Activated CD4-positive, alpha-beta T cell treated with anti-CD3 and anti-CD28 coated beads, Interleukin-2, amount 50 U/mL, for 16 hours (primary cell): ENCODE measurements at regions not wholly inside any gene's neighbourhood (a gene's known extent, or its start where the extent isn't known, plus 50 kb on each side); places are given as distances from the start of the nearest gene placed in this dataset.
"Not testable (repeated sequence)": the region's sequence is repeated elsewhere in the genome, so short reads cannot be mapped to it uniquely, and the experiment has no call there.

Source experiments
- DNase-seq: peaks from one replicate; pipeline ENCODE4 v3.0.0-alpha.2; 2020

DNA sequence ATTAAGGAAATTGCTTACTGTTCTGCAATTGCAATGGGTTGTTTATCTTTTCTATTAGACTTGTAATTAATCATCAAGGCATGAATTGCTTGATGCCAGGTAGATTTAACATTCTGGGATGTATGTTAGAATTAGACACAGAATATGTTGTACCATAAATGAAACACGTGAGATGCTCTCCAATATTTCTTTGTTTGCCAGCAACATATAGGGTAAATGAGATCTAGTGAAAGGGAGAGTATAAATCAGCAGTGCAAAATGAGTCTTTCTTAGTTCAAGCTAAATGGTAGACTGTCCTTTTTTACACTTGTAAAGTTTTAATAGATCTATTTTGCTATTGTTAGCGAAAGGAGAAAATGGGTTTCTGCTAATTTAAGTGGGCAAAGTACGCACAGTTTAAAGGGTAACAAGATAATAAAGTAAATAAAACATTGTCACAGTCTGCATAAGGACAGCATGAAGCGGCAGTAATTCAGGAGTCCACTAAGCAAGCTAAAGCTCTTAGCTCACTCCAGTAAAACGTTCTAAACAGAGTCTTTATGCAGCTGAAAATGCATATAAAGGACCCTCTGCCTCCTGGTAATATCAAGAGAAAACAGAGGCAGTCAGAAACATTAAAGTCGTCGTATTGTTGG is 1137.1 kb downstream of the OLFM4 start:
- DNase-seq, result no peak

DNA sequence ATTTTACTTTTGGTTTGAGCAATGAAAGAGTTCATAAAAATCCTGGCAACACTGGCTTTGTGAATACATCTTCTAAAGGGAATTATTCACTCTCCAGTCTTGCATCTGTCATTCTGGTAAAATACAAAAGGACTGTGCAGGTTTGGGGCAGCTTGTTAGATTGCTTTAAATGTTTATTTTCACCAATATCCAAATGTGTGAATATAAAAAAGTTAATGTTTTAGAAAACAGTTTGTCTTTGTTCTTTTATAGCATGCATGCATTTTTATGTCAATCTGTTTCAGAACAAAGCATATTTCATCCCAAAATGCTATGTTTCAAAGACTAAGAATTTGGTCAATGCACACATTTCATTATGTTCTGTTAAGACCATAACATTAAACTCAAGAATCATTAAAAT is 1145.4 kb downstream of the OLFM4 start:
- DNase-seq, result no peak

DNA sequence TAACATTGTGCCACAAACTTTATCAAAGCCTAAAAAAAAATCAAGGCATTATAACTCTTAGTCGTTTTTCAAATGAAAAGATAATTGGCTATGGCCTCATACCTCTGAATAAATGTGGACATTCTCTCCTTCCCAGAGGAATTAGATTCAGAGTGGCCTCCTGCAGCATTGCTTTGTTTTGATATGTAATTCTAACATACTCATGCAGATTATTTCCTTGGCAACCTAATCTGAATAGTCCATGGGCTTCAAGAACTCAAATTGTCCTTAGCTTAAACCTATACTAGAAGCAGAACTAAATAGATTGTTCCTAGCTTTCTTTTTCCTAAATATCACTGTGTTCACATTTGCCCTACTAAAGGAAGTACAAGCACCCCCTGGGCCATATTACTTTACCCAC is 1146.9 kb downstream of the OLFM4 start:
- no peak for DNase-seq

GRCh38 chr13:54177466-54177865 is 1148.9 kb downstream of the OLFM4 start:
- DNase-seq, result no peak

GRCh38 chr13:54183166-54183565 is 1154.6 kb downstream of the OLFM4 start:
- DNase-seq, result no peak

GRCh38 chr13:54183728-54184127 is 1155.1 kb downstream of the OLFM4 start:
- DNase-seq, result no peak

- no peak for DNase-seq
These were observed 1156.0 kb downstream of the OLFM4 start for GRCh38 chr13:54184576-54184975.

GRCh38 chr13:54185101-54185500 is 1156.5 kb downstream of the OLFM4 start:
- DNase-seq, result no peak

DNA sequence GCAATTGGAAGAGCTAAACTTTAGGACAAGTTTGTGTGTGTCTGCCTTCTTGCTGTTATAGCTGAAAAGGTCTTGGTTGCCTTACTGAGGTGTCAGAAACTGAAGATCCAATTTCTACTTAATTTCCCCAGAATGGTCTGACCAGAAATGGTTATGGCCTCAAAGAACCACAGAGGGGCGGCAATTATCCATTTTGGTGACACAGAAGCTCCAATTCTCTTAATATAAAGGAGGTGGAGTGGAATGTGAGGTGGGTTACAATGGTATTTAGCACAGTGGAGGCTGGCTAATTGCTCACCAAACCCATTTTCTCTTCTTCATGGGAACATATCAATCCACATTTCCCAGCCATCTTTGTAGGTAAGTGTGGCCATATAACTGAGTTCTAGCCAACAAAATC is 1157.2 kb downstream of the OLFM4 start:
- no peak for DNase-seq

- no peak for DNase-seq
These were observed 1158.8 kb downstream of the OLFM4 start for GRCh38 chr13:54187461-54187860.

DNA sequence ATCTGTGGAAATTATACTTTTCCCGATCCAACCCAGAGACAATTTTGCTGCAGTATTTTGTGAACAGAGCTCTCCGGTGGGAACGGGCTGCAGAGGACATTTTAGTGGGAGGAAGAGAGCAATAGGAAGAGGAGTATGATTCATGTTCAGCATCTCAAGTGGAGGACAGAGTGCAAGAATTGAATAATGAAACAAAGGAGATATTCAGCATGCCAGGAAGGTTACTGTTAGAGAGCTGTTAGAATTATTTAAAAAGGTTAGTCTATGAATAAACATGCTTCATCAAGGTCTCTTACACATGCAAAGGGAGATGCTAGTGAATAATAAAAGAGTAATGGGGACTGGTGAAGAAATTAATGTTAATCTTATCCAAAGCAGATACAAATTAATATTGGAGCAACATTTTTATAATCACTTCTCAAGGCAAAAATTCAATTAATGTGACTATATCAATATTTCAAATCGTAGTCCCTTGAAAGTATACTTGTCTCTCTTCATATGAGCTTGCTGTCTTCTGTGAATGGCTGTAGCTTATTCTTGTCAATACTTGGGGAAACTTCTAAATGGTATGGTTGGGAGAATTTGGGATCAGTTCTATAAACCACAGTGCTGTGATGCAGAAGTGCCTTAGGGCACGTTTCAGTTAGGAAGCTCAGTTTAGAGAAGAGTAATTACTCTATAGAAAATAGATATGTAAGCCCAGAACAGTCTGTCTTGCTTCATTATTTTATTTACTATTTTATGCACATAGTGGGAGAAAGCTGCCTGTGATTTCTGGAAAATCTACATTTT is 1165.8 kb downstream of the OLFM4 start:
- no peak for DNase-seq

- no peak for DNase-seq
These were observed 1168.1 kb downstream of the OLFM4 start for GRCh38 chr13:54196684-54197083.

GRCh38 chr13:54198911-54199310 is 1170.3 kb downstream of the OLFM4 start:
- DNase-seq, result no peak

DNA sequence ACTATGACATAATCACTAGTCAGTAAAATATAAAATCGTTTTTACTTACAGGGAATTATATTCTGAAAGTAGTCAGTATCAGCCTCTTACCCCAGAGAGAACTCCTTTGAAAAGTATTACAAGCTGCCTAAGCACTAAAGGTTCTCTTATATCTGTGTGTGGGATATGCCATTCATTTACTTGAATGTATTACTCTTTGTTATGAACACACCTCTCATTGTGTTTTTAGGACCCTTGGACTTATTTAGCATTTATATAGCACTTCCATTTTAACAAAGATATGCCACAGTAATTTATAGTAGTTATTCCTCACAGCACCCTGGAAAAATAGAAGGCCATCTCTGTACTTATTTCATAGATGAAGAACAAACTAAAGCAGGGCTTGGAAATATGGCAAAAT is 1178.0 kb downstream of the OLFM4 start:
- no peak for DNase-seq

- DNase-seq, result no peak
These were observed 1181.9 kb downstream of the OLFM4 start for GRCh38 chr13:54210397-54211049.

DNA sequence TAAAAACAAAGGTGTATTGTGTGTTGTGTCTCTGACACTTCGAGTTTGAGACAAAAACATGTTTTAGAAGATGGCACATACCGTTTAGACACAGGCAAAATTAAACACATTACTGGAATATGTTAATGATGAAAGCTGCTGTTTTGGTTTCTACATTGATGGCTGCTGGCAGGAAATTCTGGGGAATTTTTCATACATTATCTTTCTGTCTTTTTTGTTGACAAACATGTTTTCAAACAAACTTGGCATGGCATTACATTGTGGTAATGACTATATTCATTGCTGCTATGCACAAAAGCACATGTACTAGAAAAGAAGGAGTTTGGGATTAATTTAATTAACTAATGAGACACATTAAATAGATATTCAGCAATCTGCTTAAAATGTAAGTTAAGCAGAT is 1187.6 kb downstream of the OLFM4 start:
- no peak for DNase-seq

DNA sequence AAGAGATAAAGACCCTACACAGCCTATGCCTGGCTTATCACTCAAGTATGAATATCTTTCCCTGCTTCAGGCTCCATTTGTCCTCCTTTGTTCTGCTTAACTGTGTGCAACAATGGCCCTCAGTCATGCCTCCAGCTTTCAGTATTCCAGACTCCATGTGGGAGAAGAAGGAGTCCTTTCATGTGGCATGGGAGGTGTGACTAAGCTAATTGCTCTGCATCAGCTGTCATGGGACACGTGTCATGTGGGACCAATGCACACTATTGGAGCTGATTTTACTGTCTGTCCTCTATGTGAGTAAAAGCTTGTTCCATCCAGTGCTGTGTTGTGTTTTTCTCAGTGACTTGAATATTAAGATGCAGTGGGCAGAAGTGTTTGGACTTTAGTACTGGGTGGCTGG is 1198.3 kb downstream of the OLFM4 start:
- DNase-seq, result no peak

GRCh38 chr13:54232700-54233099 is 1204.1 kb downstream of the OLFM4 start:
- DNase-seq, result no peak

- no peak for DNase-seq
These were observed 1206.0 kb downstream of the OLFM4 start for GRCh38 chr13:54234607-54235006.

DNA sequence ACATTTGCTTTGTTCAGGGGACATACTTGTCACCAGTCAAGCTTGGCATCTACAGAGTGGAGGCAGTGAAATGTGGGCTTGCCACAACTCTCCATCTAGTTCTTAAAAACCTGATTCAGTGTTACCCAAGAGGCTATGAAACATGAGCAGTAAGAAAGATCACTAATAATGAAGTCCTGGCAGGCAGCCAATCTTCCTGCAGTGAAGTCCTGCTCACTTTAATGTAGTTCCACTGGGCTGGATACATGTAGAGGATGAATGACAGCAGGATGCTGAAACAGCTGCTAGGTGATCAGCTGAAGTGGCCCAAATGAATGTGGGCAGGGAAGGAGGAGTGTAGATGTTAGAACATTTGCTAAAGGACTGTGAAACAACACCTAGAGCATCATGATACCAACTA is 1213.1 kb downstream of the OLFM4 start:
- no peak for DNase-seq

- no peak for DNase-seq
These were observed 1219.7 kb downstream of the OLFM4 start for GRCh38 chr13:54248306-54248705.

GRCh38 chr13:54261856-54262255 is 1233.2 kb downstream of the OLFM4 start:
- no peak for DNase-seq

DNA sequence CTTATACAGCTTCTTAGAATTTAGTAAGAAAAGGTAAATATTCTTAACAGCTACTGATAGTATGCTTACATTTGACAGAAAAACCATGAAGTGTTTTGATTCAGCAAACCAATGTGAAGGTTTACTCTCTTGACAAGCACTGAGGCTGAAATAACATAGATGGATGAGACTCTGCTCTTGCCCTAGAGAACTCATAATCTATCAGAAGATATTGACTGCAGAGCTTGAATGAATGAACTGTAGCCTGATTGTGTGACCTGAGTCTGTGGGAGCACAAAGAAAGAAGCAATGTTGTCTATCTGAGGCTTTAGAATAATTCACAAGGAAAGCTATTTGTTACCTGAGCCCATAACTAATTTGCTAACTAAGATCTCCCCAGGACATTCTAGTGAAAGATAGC is 1235.3 kb downstream of the OLFM4 start:
- DNase-seq, result no peak

- DNase-seq, result not testable (repeated sequence)
These were observed 1238.6 kb downstream of the OLFM4 start for GRCh38 chr13:54267253-54267668.
